ENCODE measurements at regions not wholly inside any gene's neighbourhood (a gene's known extent, or its start where the extent isn't known, plus 50 kb on each side); places are given as distances from the start of the nearest gene placed in this dataset.

DNA sequence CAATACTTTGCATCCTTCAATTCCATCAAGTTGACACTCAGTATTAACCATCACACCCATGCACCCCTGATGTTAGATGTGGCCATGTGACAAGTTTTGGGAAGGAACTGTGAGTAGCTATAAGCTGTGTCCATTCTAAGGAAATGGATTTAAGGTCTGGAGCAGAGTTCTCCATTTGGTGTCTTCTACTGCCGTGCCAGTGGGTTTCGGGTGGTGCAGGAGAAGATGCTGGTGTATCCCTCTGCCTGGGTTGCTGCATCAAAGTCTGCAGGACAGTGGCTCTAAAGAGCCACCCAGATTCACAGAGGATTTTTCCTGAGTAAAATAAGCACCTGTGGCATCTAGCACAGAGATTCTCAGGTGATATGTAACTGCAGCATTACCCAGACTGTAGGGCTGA, 105.7 kb upstream of the IRS2 start:
- FAIRE-seq (no peak), DNase-seq (ENCODE audit: low read depth in 1 of 2, low spot score in 2 of 2) (no peak)
- 98% methylated on average over 2 of the region's 2 CpGs; no CpG with 5 or more reads in 1 of the 2 experiments for WGBS, 2 experiments (ENCODE audit: extremely low coverage in 1 of 2, insufficient coverage in 1 of 2, insufficient read length in 1 of 2, insufficient replicate concordance in 2 of 2, low coverage in 1 of 2, low lambda C conversion rate in 2 of 2, missing lambda C conversion rate in 1 of 2)
- TF ChIP-seq CHD2 (IDR thresholded peaks at IDR 0.05; ENCODE audit: low read length) (no peak), RFX5 (IDR thresholded peaks at IDR 0.05; ENCODE audit: borderline replicate concordance, low read depth, low read length) (no peak), BRCA1 (IDR thresholded peaks at IDR 0.05; ENCODE audit: low read depth, low read length) (no peak), CBX5 (IDR thresholded peaks at IDR 0.05; ENCODE audit: low read depth, low read length) (no peak), MAFK (IDR thresholded peaks at IDR 0.05; ENCODE audit: low read depth, low read length) (no peak), BACH1 (IDR thresholded peaks at IDR 0.05; ENCODE audit: low read length) (no peak), SRF (IDR thresholded peaks at IDR 0.05; ENCODE audit: low read depth, low read length) (no peak), HDAC6 (IDR thresholded peaks at IDR 0.05; ENCODE audit: low read depth, low read length) (no peak), CREB1 (IDR thresholded peaks at IDR 0.05) (no peak), TAF1 (IDR thresholded peaks at IDR 0.05; ENCODE audit: low read depth, low read length) (no peak), EGR1 (IDR thresholded peaks at IDR 0.05; ENCODE audit: borderline replicate concordance, low read depth, low read length) (no peak), GABPA (IDR thresholded peaks at IDR 0.05; ENCODE audit: borderline replicate concordance, insufficient read depth, low read length) (no peak), SUZ12 (IDR thresholded peaks at IDR 0.05; ENCODE audit: low read length) (no peak), FOSL1 (IDR thresholded peaks at IDR 0.05; ENCODE audit: insufficient read depth, low read depth, low read length) (no peak)
- TF ChIP-seq, protein P1, sequence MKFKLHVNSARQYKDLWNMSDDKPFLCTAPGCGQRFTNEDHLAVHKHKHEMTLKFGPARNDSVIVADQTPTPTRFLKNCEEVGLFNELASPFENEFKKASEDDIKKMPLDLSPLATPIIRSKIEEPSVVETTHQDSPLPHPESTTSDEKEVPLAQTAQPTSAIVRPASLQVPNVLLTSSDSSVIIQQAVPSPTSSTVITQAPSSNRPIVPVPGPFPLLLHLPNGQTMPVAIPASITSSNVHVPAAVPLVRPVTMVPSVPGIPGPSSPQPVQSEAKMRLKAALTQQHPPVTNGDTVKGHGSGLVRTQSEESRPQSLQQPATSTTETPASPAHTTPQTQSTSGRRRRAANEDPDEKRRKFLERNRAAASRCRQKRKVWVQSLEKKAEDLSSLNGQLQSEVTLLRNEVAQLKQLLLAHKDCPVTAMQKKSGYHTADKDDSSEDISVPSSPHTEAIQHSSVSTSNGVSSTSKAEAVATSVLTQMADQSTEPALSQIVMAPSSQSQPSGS (IDR thresholded peaks at IDR 0.05; ENCODE audit: low read length) = no peak

More for the DNA sequence above, 105.7 kb upstream of the IRS2 start:
- H2BK20ac ChIP-seq (ENCODE audit: low read length) = no peak overlapping the region
- no peak overlapping the region for H2BK12ac ChIP-seq (ENCODE audit: low read depth, low read length)
- no peaks in the 10 kb centered on the region for H4K20me1 ChIP-seq (replicated peaks in 1 of 2; ENCODE audit: control insufficient read depth in 1 of 2, insufficient read depth in 2 of 2, low read length in 2 of 2)
- H4K5ac ChIP-seq (ENCODE audit: insufficient read length, low read depth, low read length) = no peak overlapping the region
- no peak overlapping the region for H2AFZ ChIP-seq (ENCODE audit: low read length)
- H3K23me2 ChIP-seq (ENCODE audit: low read depth, low read length) = no peaks in the 10 kb centered on the region
- H3K79me2 ChIP-seq (ENCODE audit: control insufficient read depth in 1 of 2, insufficient read depth in 2 of 2, low read length in 2 of 2) = no peaks in the 10 kb centered on the region
- H3K4me1 ChIP-seq (replicated peaks in 1 of 4; ENCODE audit: control insufficient read depth in 3 of 4, insufficient read depth in 4 of 4, low read length in 3 of 4) = no peaks in the 10 kb centered on the region
- no peak overlapping the region for H2BK5ac ChIP-seq (ENCODE audit: low read depth, low read length)
- no peak overlapping the region for H2BK15ac ChIP-seq (ENCODE audit: low read length)
- H3K9me3 ChIP-seq (ENCODE audit: insufficient read depth in 2 of 2, low read depth in 1 of 2, low read length in 1 of 2) = no peaks in the 10 kb centered on the region
- no peaks in the 10 kb centered on the region for H3K27me3 ChIP-seq (replicated peaks in 1 of 4; ENCODE audit: control insufficient read depth in 3 of 4, extremely low read depth in 1 of 4, insufficient read depth in 3 of 4, low read length in 3 of 4)
- H3K79me1 ChIP-seq (ENCODE audit: low read depth, low read length) = no peaks in the 10 kb centered on the region
- H3K4me2 ChIP-seq (ENCODE audit: insufficient read depth in 1 of 2, low read depth in 2 of 2, low read length in 2 of 2) = no peak overlapping the region
- no peak overlapping the region for H3K9ac ChIP-seq (replicated peaks in 1 of 4; ENCODE audit: extremely low read depth in 1 of 4, low read depth in 3 of 4, low read length in 3 of 4)
- no peak overlapping the region for H2BK120ac ChIP-seq (replicated peaks; ENCODE audit: low read depth, low read length)
- no peak overlapping the region for H2AK5ac ChIP-seq (ENCODE audit: low read depth, low read length)
- CTCF ChIA-PET (ENCODE audit: partially characterized antibody) = no interaction called here
- H3K14ac ChIP-seq (ENCODE audit: insufficient read length) = no peak overlapping the region
- H3K18ac ChIP-seq (ENCODE audit: extremely low read depth, low read length) = no peak overlapping the region
- no peak overlapping the region for H3K4ac ChIP-seq (replicated peaks; ENCODE audit: insufficient read length, low read depth, low read length)
- H4K91ac ChIP-seq (replicated peaks; ENCODE audit: insufficient read length, low read length) = no peak overlapping the region
- H3K4me3 ChIP-seq (ENCODE audit: extremely low read depth in 1 of 4, insufficient read depth in 2 of 4, low read depth in 3 of 4, low read length in 4 of 4) = no peak overlapping the region
- H4K8ac ChIP-seq (ENCODE audit: extremely low read depth, insufficient read depth, low read length) = no peak overlapping the region
- no peak overlapping the region for H3K27ac ChIP-seq (ENCODE audit: low read depth, low read length)
- no peak overlapping the region for H3K23ac ChIP-seq (ENCODE audit: insufficient read length)
- H3K56ac ChIP-seq (replicated peaks; ENCODE audit: insufficient read length, low read depth, low read length) = no peak overlapping the region
- H3K36me3 ChIP-seq (ENCODE audit: control insufficient read depth in 2 of 4, insufficient read depth in 4 of 4, low read length in 3 of 4) = no peaks in the 10 kb centered on the region
- POLR2A ChIA-PET (ENCODE audit: partially characterized antibody) = no interaction called here

Measured in H1 (cell line).